ENCODE measurements at regions not wholly inside any gene's neighbourhood (a gene's known extent, or its start where the extent isn't known, plus 50 kb on each side); places are given as distances from the start of the nearest gene placed in this dataset.
A peak's percentile ranks its signal among the peaks of the same experiment; 100 is the strongest.

GRCh38 chr12:59031313-59031712 lies 111.0 kb upstream of the LRIG3 start:
- Histone ChIP-seq H3K27me3 (ENCODE audit: control insufficient read depth in 1 of 2, insufficient read depth in 2 of 2, low read length in 1 of 2) (no peaks in the 10 kb centered on the region), H3K27ac (ENCODE audit: low read depth in 1 of 2, low read length in 2 of 2) (no peak overlapping the region), H3K36me3 (ENCODE audit: control insufficient read depth in 1 of 2, insufficient read depth in 2 of 2, low read length in 1 of 2) (no peaks in the 10 kb centered on the region), H3K9me3 (ENCODE audit: control insufficient read depth, low read length) (no peaks in the 10 kb centered on the region), H3K4me3 (ENCODE audit: low read length in 2 of 2) (no peak overlapping the region), H3K4me1 (ENCODE audit: control insufficient read depth in 1 of 2, insufficient read depth in 2 of 2, low read length in 2 of 2) (no peaks in the 10 kb centered on the region)
- no peak for DNase-seq
- intact Hi-C loops (cut with DNase I) = no loop called here
- no peak for ATAC-seq (ENCODE audit: low FRiP score)

- 84 to 88% methylated on average over 4 of the region's 4 CpGs for WGBS, 2 donors
- no peak for ATAC-seq (ENCODE audit: low FRiP score)
- no peak for DNase-seq
- Histone ChIP-seq H3K4me1 (ENCODE audit: control insufficient read depth in 1 of 2, insufficient read depth in 2 of 2, low read length in 2 of 2) (no peaks in the 10 kb centered on the region), H3K4me3 (ENCODE audit: low read length in 2 of 2) (no peak overlapping the region), H3K36me3 (ENCODE audit: control insufficient read depth in 1 of 2, insufficient read depth in 2 of 2, low read length in 1 of 2) (no peaks in the 10 kb centered on the region), H3K27ac (ENCODE audit: low read depth in 1 of 2, low read length in 2 of 2) (no peak overlapping the region), H3K27me3 (ENCODE audit: control insufficient read depth in 1 of 2, insufficient read depth in 2 of 2, low read length in 1 of 2) (no peaks in the 10 kb centered on the region), H3K9me3 (ENCODE audit: control insufficient read depth, low read length) (no peaks in the 10 kb centered on the region)
- intact Hi-C loops (cut with DNase I) = no loop called here
Measured at GRCh38 chr12:59030415-59030814, 110.1 kb upstream of the LRIG3 start.

- Histone ChIP-seq H3K27me3 (ENCODE audit: control insufficient read depth in 1 of 2, insufficient read depth in 2 of 2, low read length in 1 of 2) (no peaks in the 10 kb centered on the region), H3K4me1 (ENCODE audit: control insufficient read depth in 1 of 2, insufficient read depth in 2 of 2, low read length in 2 of 2) (no peaks in the 10 kb centered on the region), H3K36me3 (ENCODE audit: control insufficient read depth in 1 of 2, insufficient read depth in 2 of 2, low read length in 1 of 2) (no peaks in the 10 kb centered on the region), H3K27ac (ENCODE audit: low read depth in 1 of 2, low read length in 2 of 2) (no peak overlapping the region), H3K4me3 (ENCODE audit: low read length in 2 of 2) (no peak overlapping the region), H3K9me3 (ENCODE audit: control insufficient read depth, low read length) (no peaks in the 10 kb centered on the region)
- ATAC-seq (ENCODE audit: low FRiP score) (no peak), DNase-seq (no peak)
- WGBS, 2 donors = 88 to 91% methylated on average over 3 of the region's 3 CpGs
- intact Hi-C loops (cut with DNase I) = no loop called here
Measured at GRCh38 chr12:59027199-59027598, 106.9 kb upstream of the LRIG3 start.

GRCh38 chr12:59023861-59024424 lies 103.6 kb upstream of the LRIG3 start:
- intact Hi-C loops (cut with DNase I) = no loop called here
- WGBS, 2 donors = 52 to 53% methylated on average over 4 of the region's 4 CpGs

GRCh38 chr12:59020073-59020946 lies 100.0 kb upstream of the LRIG3 start:
- H3K36me3 ChIP-seq (ENCODE audit: control insufficient read depth in 1 of 2, insufficient read depth in 2 of 2, low read length in 1 of 2) = no peaks in the 10 kb centered on the region
- intact Hi-C loops (cut with DNase I) = no loop called here
- ATAC-seq (ENCODE audit: low FRiP score) (no peak), DNase-seq (no peak)
- WGBS, 2 donors = 81 to 87% methylated on average over 14 of the region's 14 CpGs
- no peak overlapping the region for H3K4me3 ChIP-seq (ENCODE audit: low read length in 2 of 2)
- no peaks in the 10 kb centered on the region for H3K4me1 ChIP-seq (ENCODE audit: control insufficient read depth in 1 of 2, insufficient read depth in 2 of 2, low read length in 2 of 2)
- H3K27ac ChIP-seq (ENCODE audit: low read depth in 1 of 2, low read length in 2 of 2) = no peak overlapping the region
- no peaks in the 10 kb centered on the region for H3K9me3 ChIP-seq (ENCODE audit: control insufficient read depth, low read length)
- no peaks in the 10 kb centered on the region for H3K27me3 ChIP-seq (ENCODE audit: control insufficient read depth in 1 of 2, insufficient read depth in 2 of 2, low read length in 1 of 2)

More at GRCh38 chr12:59023861-59024424, 103.6 kb upstream of the LRIG3 start:
- DNase-seq = no peak
- Histone ChIP-seq H3K4me1 (ENCODE audit: control insufficient read depth in 1 of 2, insufficient read depth in 2 of 2, low read length in 2 of 2) (no peaks in the 10 kb centered on the region), H3K9me3 (ENCODE audit: control insufficient read depth, low read length) (no peaks in the 10 kb centered on the region), H3K27me3 (ENCODE audit: control insufficient read depth in 1 of 2, insufficient read depth in 2 of 2, low read length in 1 of 2) (no peaks in the 10 kb centered on the region), H3K36me3 (ENCODE audit: control insufficient read depth in 1 of 2, insufficient read depth in 2 of 2, low read length in 1 of 2) (no peaks in the 10 kb centered on the region), H3K4me3 (ENCODE audit: low read length in 2 of 2) (no peak overlapping the region), H3K27ac (ENCODE audit: low read depth in 1 of 2, low read length in 2 of 2) (no peak overlapping the region)
- ATAC-seq (ENCODE audit: low FRiP score) = no peak

- no peak for DNase-seq
- ATAC-seq (ENCODE audit: low FRiP score) = no peak
- 95 to 97% methylated on average over 1 of the region's 1 CpG for WGBS, 2 donors
- H3K27ac ChIP-seq (ENCODE audit: low read depth in 1 of 2, low read length in 2 of 2) = no peak overlapping the region
- H3K36me3 ChIP-seq (ENCODE audit: control insufficient read depth in 1 of 2, insufficient read depth in 2 of 2, low read length in 1 of 2) = no peaks in the 10 kb centered on the region
- H3K9me3 ChIP-seq (ENCODE audit: control insufficient read depth, low read length) = no peaks in the 10 kb centered on the region
- no peaks in the 10 kb centered on the region for H3K4me1 ChIP-seq (ENCODE audit: control insufficient read depth in 1 of 2, insufficient read depth in 2 of 2, low read length in 2 of 2)
- intact Hi-C loops (cut with DNase I) = no loop called here
- no peaks in the 10 kb centered on the region for H3K27me3 ChIP-seq (ENCODE audit: control insufficient read depth in 1 of 2, insufficient read depth in 2 of 2, low read length in 1 of 2)
- no peak overlapping the region for H3K4me3 ChIP-seq (ENCODE audit: low read length in 2 of 2)
Measured at GRCh38 chr12:59014885-59015284, 94.6 kb upstream of the LRIG3 start.

GRCh38 chr12:59010941-59011340 lies 90.6 kb upstream of the LRIG3 start:
- H3K4me1 ChIP-seq (ENCODE audit: control insufficient read depth in 1 of 2, insufficient read depth in 2 of 2, low read length in 2 of 2) = no peaks in the 10 kb centered on the region
- 40 to 61% methylated on average over 3 of the region's 3 CpGs for WGBS, 2 donors
- no peaks in the 10 kb centered on the region for H3K9me3 ChIP-seq (ENCODE audit: control insufficient read depth, low read length)
- no peak overlapping the region for H3K4me3 ChIP-seq (ENCODE audit: low read length in 2 of 2)
- no peaks in the 10 kb centered on the region for H3K36me3 ChIP-seq (ENCODE audit: control insufficient read depth in 1 of 2, insufficient read depth in 2 of 2, low read length in 1 of 2)
- no peak overlapping the region for H3K27ac ChIP-seq (ENCODE audit: low read depth in 1 of 2, low read length in 2 of 2)
- peak; percentile 56 for ATAC-seq (ENCODE audit: low FRiP score)
- intact Hi-C loops (cut with DNase I) = no loop called here
- H3K27me3 ChIP-seq (ENCODE audit: control insufficient read depth in 1 of 2, insufficient read depth in 2 of 2, low read length in 1 of 2) = no peaks in the 10 kb centered on the region
- no peak for DNase-seq

GRCh38 chr12:59010118-59010517 lies 89.8 kb upstream of the LRIG3 start:
- H3K27me3 ChIP-seq (ENCODE audit: control insufficient read depth in 1 of 2, insufficient read depth in 2 of 2, low read length in 1 of 2) = no peaks in the 10 kb centered on the region
- H3K36me3 ChIP-seq (ENCODE audit: control insufficient read depth in 1 of 2, insufficient read depth in 2 of 2, low read length in 1 of 2) = no peaks in the 10 kb centered on the region
- WGBS, 2 donors = 34 to 50% methylated on average over 5 of the region's 5 CpGs
- H3K27ac ChIP-seq (ENCODE audit: low read depth in 1 of 2, low read length in 2 of 2) = no peak overlapping the region
- intact Hi-C loops (cut with DNase I) = no loop called here
- H3K4me1 ChIP-seq (ENCODE audit: control insufficient read depth in 1 of 2, insufficient read depth in 2 of 2, low read length in 2 of 2) = no peaks in the 10 kb centered on the region
- ATAC-seq (ENCODE audit: low FRiP score) = no peak
- no peak overlapping the region for H3K4me3 ChIP-seq (ENCODE audit: low read length in 2 of 2)
- no peak for DNase-seq
- H3K9me3 ChIP-seq (ENCODE audit: control insufficient read depth, low read length) = no peaks in the 10 kb centered on the region

- ATAC-seq (ENCODE audit: low FRiP score) = no peak
- Histone ChIP-seq H3K27me3 (ENCODE audit: control insufficient read depth in 1 of 2, insufficient read depth in 2 of 2, low read length in 1 of 2) (no peaks in the 10 kb centered on the region), H3K9me3 (ENCODE audit: control insufficient read depth, low read length) (no peaks in the 10 kb centered on the region), H3K4me3 (ENCODE audit: low read length in 2 of 2) (no peak overlapping the region), H3K4me1 (ENCODE audit: control insufficient read depth in 1 of 2, insufficient read depth in 2 of 2, low read length in 2 of 2) (no peaks in the 10 kb centered on the region), H3K36me3 (ENCODE audit: control insufficient read depth in 1 of 2, insufficient read depth in 2 of 2, low read length in 1 of 2) (no peaks in the 10 kb centered on the region), H3K27ac (ENCODE audit: low read depth in 1 of 2, low read length in 2 of 2) (no peak overlapping the region)
- 65 to 77% methylated on average over 3 of the region's 3 CpGs for WGBS, 2 donors
- intact Hi-C loops (cut with DNase I) = no loop called here
- no peak for DNase-seq
Measured at GRCh38 chr12:59007620-59008019, 87.3 kb upstream of the LRIG3 start.

Data from aorta (tissue), 5 donors.